Right cardiac atrium (tissue), 5 donors: ENCODE measurements at regions not wholly inside any gene's neighbourhood (a gene's known extent, or its start where the extent isn't known, plus 50 kb on each side); places are given as distances from the start of the nearest gene placed in this dataset.
A peak's percentile ranks its signal among the peaks of the same experiment; 100 is the strongest.
"Not testable (repeated sequence)": the region's sequence is repeated elsewhere in the genome, so short reads cannot be mapped to it uniquely, and the experiment has no call there.

ENCODE experiments used
- ATAC-seq, 2 donors: fragments of 200-7000 bp; cut with Tn5 transposase; one replicate each; pipeline versions ENCODE4 v1.8.0 to v1.9.1; 2020; ENCODE audit warnings: moderate library complexity in 2 of 2, mild to moderate bottlenecking in 1 of 2
- DNase-seq, 3 donors: peaks; one replicate each; pipeline ENCODE4 v3.0.0-alpha.2; 2020
- H3K27ac ChIP-seq: one replicate; pipeline ENCODE4 v1.5.1; 2013; ENCODE audit warnings: mild to moderate bottlenecking, low read length, control low read depth, moderate library complexity
- H3K27me3 ChIP-seq: one replicate; pipeline ENCODE4 v1.6.1; 2013; ENCODE audit not compliant: control insufficient read depth, insufficient read depth
- H3K4me1 ChIP-seq: one replicate; pipeline ENCODE4 v1.6.1; 2013; ENCODE audit warnings: low read length; ENCODE audit not compliant: control insufficient read depth, insufficient read depth
- H3K4me3 ChIP-seq: one replicate; pipeline ENCODE4 v1.5.1; 2013; ENCODE audit warnings: low read length, control low read depth
- H3K9me3 ChIP-seq: one replicate; pipeline ENCODE4 v1.6.1; 2013; ENCODE audit warnings: low read length; ENCODE audit not compliant: control insufficient read depth
- WGBS: extraction: QIAGEN DNeasy Blood & Tissue Kit; methylation state at CpG from one replicate; pipeline ENCODE4 v1.1.7; 2013; 5-methylcytosine and 5-hydroxymethylcytosine counted together
- intact Hi-C, 4 donors: fragments of 100-400 bp; cut with DNase I; formaldehyde crosslinking; loops; one replicate each; pipeline versions ENCODE4 v1.11.0 to v1.14.0; 2022 to 2023
- donor health status: healthy with polysubstance abuse.
- donor health status: DM: no; HTN: yes; CAD: no.
- donor health status: DM: no; HTN: no; CAD: no.
- donor health status: DM: no; HTN: yes; CAD: no; lungs with severe emphysema.
- donor health status: DM: yes; HTN: yes; CAD: no.

DNA sequence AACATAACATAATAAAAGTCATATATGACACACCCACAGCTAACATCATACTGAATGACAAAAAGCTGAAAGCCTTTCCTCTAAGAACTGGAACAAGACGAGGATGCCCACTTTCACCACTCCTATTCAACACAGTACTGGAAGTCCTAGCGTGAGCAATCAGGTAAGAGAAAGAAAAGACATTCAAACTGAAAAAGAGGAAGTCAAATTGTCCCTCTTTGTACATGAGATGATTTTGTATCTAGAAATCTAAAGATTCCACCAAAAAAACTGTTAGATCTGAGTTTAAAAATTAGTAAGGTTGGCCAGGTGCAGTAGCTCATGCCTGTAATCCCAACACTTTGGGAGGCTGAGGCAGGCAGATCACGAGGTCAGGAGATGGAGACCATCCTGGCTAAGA lies 70.1 kb upstream of the PROKR2 start:
- H3K4me3 ChIP-seq, H3K27me3 ChIP-seq, H3K27ac ChIP-seq, H3K4me1 ChIP-seq, DNase-seq, intact Hi-C loops, H3K9me3 ChIP-seq, ATAC-seq: not testable (repeated sequence)
- 54% methylated on average over 3 of the region's 3 CpGs for WGBS

DNA sequence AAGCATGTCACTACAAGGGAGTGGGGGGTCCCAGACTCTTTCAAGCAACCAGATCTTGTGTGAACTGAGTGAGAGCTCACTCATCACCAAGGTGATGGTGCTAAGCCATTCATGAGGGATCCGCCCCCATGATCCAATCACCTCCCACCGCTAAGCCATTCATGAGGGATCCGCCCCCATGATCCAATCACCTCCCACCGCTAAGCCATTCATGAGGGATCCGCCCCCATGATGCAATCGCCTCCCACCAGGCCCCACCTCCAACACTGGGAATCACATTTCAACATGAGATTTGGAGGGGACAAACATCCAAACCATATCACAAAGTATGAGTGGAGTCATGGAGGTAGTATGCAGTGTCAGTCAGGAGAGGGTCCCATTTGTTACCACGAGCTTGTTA lies 64.8 kb upstream of the PROKR2 start:
- not testable (repeated sequence) for DNase-seq, ATAC-seq
- WGBS, result 90% methylated on average over 7 of the region's 7 CpGs

DNA sequence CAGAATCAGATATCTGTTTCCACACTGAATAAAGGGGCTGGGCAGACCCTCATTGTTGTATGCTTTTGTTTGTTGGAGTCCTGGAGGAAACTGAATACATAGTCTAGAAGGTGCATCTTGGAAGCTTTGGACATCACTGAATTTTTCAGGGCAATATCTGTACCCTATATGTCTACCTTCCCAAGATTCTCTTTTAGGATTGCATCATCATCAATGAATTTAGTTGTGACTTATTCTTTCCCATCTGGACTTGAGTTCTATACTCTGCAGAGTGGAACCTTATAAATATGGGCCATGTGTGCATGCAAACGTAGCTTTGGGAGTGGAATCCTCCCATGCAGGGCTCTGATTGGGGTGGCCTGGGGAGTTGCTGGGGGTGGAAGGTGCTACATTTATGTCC lies 60.7 kb upstream of the PROKR2 start:
- Histone ChIP-seq H3K4me3 (no peak overlapping the region), H3K27me3 (no peaks in the 10 kb centered on the region), H3K4me1 (no peaks in the 10 kb centered on the region), H3K9me3 (no peaks in the 10 kb centered on the region), H3K27ac (no peak overlapping the region)
- intact Hi-C loops, result no loop called here
- no peak for DNase-seq
- no peak for ATAC-seq
- 58% methylated on average over 1 of the region's 1 CpG for WGBS

More for the DNA sequence above, 64.8 kb upstream of the PROKR2 start:
- H3K4me1 ChIP-seq, H3K27ac ChIP-seq, intact Hi-C loops, H3K27me3 ChIP-seq, H3K4me3 ChIP-seq, H3K9me3 ChIP-seq: not testable (repeated sequence)

DNA sequence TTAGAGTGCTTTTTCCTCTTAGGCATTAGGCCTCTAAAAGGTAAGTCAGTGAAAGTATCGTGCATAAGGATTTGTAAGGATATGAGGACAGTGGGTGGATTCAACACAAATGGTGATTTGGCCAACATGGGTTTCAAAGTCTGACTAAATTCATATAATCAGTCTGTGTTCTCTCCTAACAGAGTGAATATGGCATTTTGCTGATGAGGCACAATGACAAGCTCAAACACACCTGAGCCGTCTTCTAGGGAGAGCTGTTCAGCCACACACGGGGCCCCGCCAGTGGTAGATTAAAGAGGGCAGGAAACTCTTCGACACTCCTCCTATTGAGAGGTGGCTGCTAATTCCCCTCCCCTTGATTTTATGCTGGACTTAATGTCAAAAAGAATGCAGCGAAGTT lies 59.5 kb upstream of the PROKR2 start:
- no peak overlapping the region for H3K4me3 ChIP-seq
- H3K9me3 ChIP-seq, result no peaks in the 10 kb centered on the region
- 79% methylated on average over 6 of the region's 6 CpGs for WGBS
- DNase-seq, result no peak
- H3K27me3 ChIP-seq, result no peaks in the 10 kb centered on the region
- ATAC-seq, result no peak
- no peak overlapping the region for H3K27ac ChIP-seq
- no peaks in the 10 kb centered on the region for H3K4me1 ChIP-seq
- intact Hi-C loops, result no loop called here

DNA sequence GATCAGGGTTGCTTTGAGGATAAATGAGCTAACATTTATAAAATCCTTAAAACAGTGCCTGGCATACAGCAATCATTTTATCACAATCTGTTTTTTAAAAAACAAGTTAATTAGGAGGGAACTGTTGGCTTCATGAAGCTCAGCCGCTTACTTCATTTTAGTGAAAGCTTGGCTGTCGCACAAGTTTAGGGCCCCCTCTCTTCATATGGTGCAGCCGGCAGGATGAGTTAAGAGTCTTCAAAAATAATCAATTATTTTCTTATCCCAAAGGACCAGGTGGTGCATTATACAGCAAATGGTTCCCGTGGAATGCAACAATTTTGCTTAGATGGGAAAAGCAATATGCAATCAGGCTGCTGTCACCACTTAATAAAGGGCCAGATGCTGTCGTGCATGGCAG lies 57.4 kb upstream of the PROKR2 start:
- Histone ChIP-seq H3K4me1 (no peaks in the 10 kb centered on the region), H3K4me3 (no peak overlapping the region), H3K27me3 (no peaks in the 10 kb centered on the region), H3K9me3 (no peaks in the 10 kb centered on the region), H3K27ac (no peak overlapping the region)
- WGBS, result 57% methylated on average over 5 of the region's 5 CpGs
- DNase-seq (no peak), ATAC-seq (no peak)
- intact Hi-C loops, result no loop called here

DNA sequence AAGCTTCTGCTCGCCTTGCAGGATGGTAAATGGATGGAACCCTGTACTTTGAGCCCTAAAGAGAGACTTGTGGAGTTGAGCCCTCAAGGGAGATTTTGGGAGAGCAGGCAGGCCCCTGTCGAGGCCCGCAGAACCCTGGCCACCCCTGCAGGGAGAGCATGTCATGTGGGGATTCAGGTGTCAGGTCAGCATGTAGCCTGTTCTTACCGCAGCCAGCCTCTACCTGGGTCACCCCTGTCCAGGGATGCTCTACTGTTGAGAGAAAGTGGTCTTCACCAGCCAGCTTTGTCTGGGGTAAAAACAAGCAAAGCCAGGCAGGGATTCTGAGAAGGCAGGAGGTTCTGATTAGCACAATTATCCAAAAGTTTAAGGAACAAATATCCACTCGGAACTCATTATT lies 55.6 kb upstream of the PROKR2 start:
- Histone ChIP-seq H3K9me3 (no peaks in the 10 kb centered on the region), H3K4me1 (no peaks in the 10 kb centered on the region), H3K27ac (no peak overlapping the region), H3K27me3 (no peaks in the 10 kb centered on the region), H3K4me3 (no peak overlapping the region)
- intact Hi-C loops, result no loop called here
- WGBS, result 81% methylated on average over 5 of the region's 5 CpGs
- no peak for ATAC-seq
- no peak for DNase-seq

DNA sequence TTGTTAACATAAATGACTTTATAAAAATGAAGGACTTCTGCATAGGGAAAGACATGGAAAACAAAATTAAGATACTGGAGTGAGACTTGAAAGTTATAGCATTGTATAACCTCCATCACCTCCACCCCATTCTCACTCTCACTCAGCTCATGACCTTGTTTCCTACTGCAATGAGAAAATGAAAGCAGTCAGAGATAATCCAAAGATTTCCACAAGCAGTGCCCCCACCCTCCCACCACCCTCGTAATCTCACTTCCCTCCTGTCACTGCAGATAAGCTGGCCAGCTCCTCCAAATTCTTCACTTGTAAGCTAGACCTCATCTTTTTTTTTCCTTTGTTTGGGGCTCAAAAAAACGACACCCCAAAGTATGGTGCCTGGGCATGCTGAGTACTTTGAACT lies 52.9 kb upstream of the PROKR2 start:
- H3K27me3 ChIP-seq, result no peaks in the 10 kb centered on the region
- H3K9me3 ChIP-seq, result no peaks in the 10 kb centered on the region
- no peaks in the 10 kb centered on the region for H3K4me1 ChIP-seq
- ATAC-seq (peak in 1 of 2 donors; percentile 36), DNase-seq (no peak)
- intact Hi-C loops, result no loop called here
- WGBS, result 14% methylated on average over 2 of the region's 2 CpGs
- no peak overlapping the region for H3K27ac ChIP-seq
- no peak overlapping the region for H3K4me3 ChIP-seq
